SJCRH30 (cell line): ENCODE measurements at regions not wholly inside any gene's neighbourhood (a gene's known extent, or its start where the extent isn't known, plus 50 kb on each side); places are given as distances from the start of the nearest gene placed in this dataset.
"Not testable (repeated sequence)": the region's sequence is repeated elsewhere in the genome, so short reads cannot be mapped to it uniquely, and the experiment has no call there.

Experiments used
- DNase-seq, 2 experiments: peaks; one replicate each; pipeline ENCODE4 v3.0.0-alpha.2; 2015 to 2020
- H3K27ac ChIP-seq: fragments of 250-450 bp; sonication (Bioruptor Pico); 2 replicates; pipeline ENCODE4 v1.5.1; 2020; ENCODE audit warnings: mild to moderate bottlenecking, moderate library complexity
- H3K27me3 ChIP-seq: fragments of 250-450 bp; sonication (Bioruptor Pico); 2 replicates; pipeline ENCODE4 v1.5.1; 2020; ENCODE audit warnings: mild to moderate bottlenecking, moderate library complexity
- H3K36me3 ChIP-seq: fragments of 250-450 bp; sonication (Bioruptor Pico); 2 replicates; pipeline ENCODE4 v1.5.1; 2020; ENCODE audit warnings: mild to moderate bottlenecking, moderate library complexity
- H3K4me1 ChIP-seq: fragments of 250-450 bp; sonication (Bioruptor Pico); 2 replicates; pipeline ENCODE4 v1.5.1; 2020; ENCODE audit warnings: mild to moderate bottlenecking, moderate library complexity
- H3K4me3 ChIP-seq: fragments of 250-450 bp; sonication (Bioruptor Pico); 2 replicates; pipeline ENCODE4 v1.5.1; 2020; ENCODE audit warnings: mild to moderate bottlenecking, moderate library complexity
- H3K9me3 ChIP-seq: fragments of 250-450 bp; sonication (Bioruptor Pico); replicated peaks from 2 replicates; pipeline ENCODE4 v1.5.1; 2020; ENCODE audit warnings: mild to moderate bottlenecking, moderate library complexity

DNA sequence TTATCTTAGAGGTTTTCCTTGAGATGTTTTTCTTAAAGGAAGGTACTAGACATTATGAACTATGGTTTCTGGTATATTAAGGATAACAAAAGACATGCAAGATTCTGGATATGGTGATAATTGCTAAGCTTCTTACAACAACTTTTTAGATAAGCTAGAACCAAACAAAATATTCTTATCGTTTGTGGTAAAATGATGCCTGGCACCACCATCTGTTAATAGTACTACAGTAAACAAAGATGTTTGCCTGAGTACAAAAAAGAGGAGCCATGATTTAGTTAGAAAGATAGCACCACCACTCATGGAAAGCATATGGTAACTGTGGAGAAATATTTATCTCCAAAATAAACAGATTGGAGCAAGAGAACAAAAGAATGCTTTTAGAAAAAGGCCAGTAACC lies 747.3 kb downstream of the COL12A1 start:
- Histone ChIP-seq H3K4me3 (no peak overlapping the region), H3K4me1 (no peaks in the 10 kb centered on the region), H3K27ac (no peak overlapping the region), H3K27me3 (no peaks in the 10 kb centered on the region), H3K36me3 (no peaks in the 10 kb centered on the region), H3K9me3 (no peaks in the 10 kb centered on the region)
- no peak for DNase-seq

- Histone ChIP-seq H3K4me1 (no peaks in the 10 kb centered on the region), H3K4me3 (no peak overlapping the region)
- DNase-seq: no peak
Measured at GRCh38 chr6:74455786-74456185, 750.1 kb downstream of the COL12A1 start.

GRCh38 chr6:74451953-74452352 lies 753.9 kb downstream of the COL12A1 start:
- no peak overlapping the region for H3K4me3 ChIP-seq
- H3K27ac ChIP-seq: no peak overlapping the region
- H3K4me1 ChIP-seq: peaks cover 4% of the 10 kb centered on the region; the same call in 1 of the 2 replicates
- H3K36me3 ChIP-seq: no peaks in the 10 kb centered on the region
- H3K27me3 ChIP-seq: no peaks in the 10 kb centered on the region
- no peak for DNase-seq
- H3K9me3 ChIP-seq: no peaks in the 10 kb centered on the region

More at GRCh38 chr6:74455786-74456185, 750.1 kb downstream of the COL12A1 start:
- H3K27me3 ChIP-seq: no peaks in the 10 kb centered on the region
- H3K9me3 ChIP-seq: no peaks in the 10 kb centered on the region
- H3K36me3 ChIP-seq: no peaks in the 10 kb centered on the region
- H3K27ac ChIP-seq: no peak overlapping the region

- no peaks in the 10 kb centered on the region for H3K36me3 ChIP-seq
- no peak for DNase-seq
- peaks cover 8% of the 10 kb centered on the region; the same call in 1 of the 2 replicates for H3K4me1 ChIP-seq
- H3K9me3 ChIP-seq: no peaks in the 10 kb centered on the region
- H3K4me3 ChIP-seq: no peak overlapping the region
- no peaks in the 10 kb centered on the region for H3K27me3 ChIP-seq
- H3K27ac ChIP-seq: no peak overlapping the region
Measured at GRCh38 chr6:74448850-74449249, 752.8 kb downstream of the CD109 start.

GRCh38 chr6:74447013-74447412 lies 751.0 kb downstream of the CD109 start:
- Histone ChIP-seq H3K27ac (no peak overlapping the region), H3K36me3 (no peaks in the 10 kb centered on the region), H3K4me1 (peaks cover 8% of the 10 kb centered on the region; the same call in 1 of the 2 replicates), H3K4me3 (no peak overlapping the region), H3K27me3 (no peaks in the 10 kb centered on the region), H3K9me3 (no peaks in the 10 kb centered on the region)
- DNase-seq: no peak

DNA sequence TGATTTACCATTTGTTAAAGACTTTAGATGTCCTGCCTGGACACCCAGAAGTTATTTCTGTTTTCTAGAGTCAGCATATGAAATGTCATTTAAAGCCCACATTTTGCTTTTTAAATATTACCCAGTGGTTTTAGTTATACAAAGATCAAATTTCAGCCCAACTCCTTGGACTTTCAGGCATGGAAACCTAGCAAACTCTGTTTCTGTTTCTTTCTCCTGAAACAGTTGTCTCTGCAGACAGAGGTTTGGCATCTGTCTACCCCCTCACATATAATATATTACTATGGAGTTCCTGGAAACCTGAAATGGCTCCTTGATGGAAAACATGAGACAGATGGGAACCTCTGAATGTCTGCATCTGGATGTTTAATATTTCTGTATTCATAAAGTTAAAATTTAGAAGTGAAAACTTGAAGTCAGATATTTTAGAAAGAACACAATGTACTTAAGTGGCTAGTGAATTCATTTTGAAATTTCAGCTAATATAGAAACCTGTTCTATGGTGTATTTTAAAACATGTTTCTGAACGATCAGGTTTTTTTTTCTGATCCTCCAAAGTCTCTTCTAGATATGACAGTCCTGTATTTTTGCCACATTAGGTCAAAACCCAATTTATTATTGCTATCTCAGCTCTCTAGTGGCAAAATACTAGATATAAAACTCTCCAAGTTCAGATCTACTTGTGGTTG lies 743.3 kb downstream of the CD109 start:
- H3K4me1 ChIP-seq: peaks cover 3% of the 10 kb centered on the region; the same call in 1 of the 2 replicates
- no peak overlapping the region for H3K27ac ChIP-seq
- peaks cover 4% of the 10 kb centered on the region; the same call in 1 of the 2 replicates for H3K9me3 ChIP-seq
- H3K27me3 ChIP-seq: no peaks in the 10 kb centered on the region
- H3K36me3 ChIP-seq: no peaks in the 10 kb centered on the region
- H3K4me3 ChIP-seq: no peak overlapping the region
- peak in 1 of 2 experiments; percentile 33 for DNase-seq

GRCh38 chr6:74438395-74438794 lies 742.4 kb downstream of the CD109 start:
- not testable (repeated sequence) for H3K27ac ChIP-seq, H3K36me3 ChIP-seq, H3K9me3 ChIP-seq, DNase-seq, H3K27me3 ChIP-seq, H3K4me3 ChIP-seq, H3K4me1 ChIP-seq

DNA sequence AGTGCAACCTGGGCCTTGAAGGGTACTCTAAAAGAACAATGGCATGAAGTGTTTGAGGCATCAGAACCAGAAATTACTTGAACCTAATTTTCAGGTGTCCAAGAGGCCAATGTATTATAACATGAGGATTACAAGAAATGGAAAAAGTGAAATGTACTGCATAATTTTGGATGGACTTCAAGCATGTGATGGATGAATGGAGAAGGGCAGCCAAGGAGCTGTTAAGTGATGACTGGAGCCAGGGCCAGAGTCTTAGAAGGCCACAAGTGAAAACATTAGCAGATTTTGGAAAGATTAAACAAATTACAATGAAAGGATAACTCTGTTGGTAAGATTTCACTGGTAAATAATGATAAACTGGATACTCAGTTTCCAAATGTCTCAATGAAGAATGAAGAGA lies 738.2 kb downstream of the CD109 start:
- Histone ChIP-seq H3K27ac (no peak overlapping the region), H3K9me3 (peaks cover 4% of the 10 kb centered on the region; the same call in 1 of the 2 replicates), H3K27me3 (no peaks in the 10 kb centered on the region), H3K4me3 (no peak overlapping the region), H3K36me3 (no peaks in the 10 kb centered on the region), H3K4me1 (peaks cover 2% of the 10 kb centered on the region; the same call in 1 of the 2 replicates)
- DNase-seq: no peak

DNA sequence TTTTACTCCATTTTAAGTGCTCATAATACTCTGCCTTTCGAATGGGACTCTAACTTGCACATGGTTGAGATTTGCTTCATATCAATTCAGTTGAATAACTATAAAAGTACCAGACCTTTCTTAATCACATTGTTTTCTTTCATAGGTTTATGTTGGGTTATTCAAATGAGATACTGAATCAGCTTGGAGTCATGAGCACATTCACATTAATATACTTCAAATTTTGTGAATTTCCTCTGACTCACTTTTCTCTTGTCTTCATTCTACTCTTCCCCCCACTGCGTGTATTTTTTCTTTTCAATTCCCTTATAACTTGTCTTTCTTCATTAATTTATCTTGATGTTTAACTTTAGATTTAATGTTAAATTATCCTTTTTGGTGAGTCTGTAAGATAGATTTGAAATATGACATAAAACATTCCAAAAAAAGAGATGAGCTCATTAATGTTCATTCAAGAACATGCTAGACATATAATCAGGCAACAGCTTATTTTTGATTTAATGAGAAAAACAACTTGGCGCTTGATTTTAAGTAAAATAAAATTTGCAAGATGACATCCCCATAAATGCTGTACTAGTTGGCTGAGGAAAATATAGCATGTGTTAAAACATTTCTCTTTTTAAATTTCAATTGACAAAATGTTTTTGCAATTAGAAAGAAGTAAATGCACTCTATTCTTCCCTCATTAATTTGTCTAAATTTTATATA lies 736.0 kb downstream of the CD109 start:
- Histone ChIP-seq H3K9me3 (peaks cover 4% of the 10 kb centered on the region; the same call in 1 of the 2 replicates), H3K36me3 (no peaks in the 10 kb centered on the region), H3K4me3 (no peak overlapping the region), H3K4me1 (no peaks in the 10 kb centered on the region), H3K27me3 (no peaks in the 10 kb centered on the region), H3K27ac (no peak overlapping the region)
- no peak for DNase-seq

GRCh38 chr6:74420221-74420620 lies 724.2 kb downstream of the CD109 start:
- Histone ChIP-seq H3K27me3 (no peaks in the 10 kb centered on the region), H3K9me3 (peaks cover 3% of the 10 kb centered on the region; the same call in 1 of the 2 replicates), H3K27ac (no peak overlapping the region), H3K36me3 (no peaks in the 10 kb centered on the region), H3K4me1 (no peaks in the 10 kb centered on the region), H3K4me3 (no peak overlapping the region)
- no peak for DNase-seq

DNA sequence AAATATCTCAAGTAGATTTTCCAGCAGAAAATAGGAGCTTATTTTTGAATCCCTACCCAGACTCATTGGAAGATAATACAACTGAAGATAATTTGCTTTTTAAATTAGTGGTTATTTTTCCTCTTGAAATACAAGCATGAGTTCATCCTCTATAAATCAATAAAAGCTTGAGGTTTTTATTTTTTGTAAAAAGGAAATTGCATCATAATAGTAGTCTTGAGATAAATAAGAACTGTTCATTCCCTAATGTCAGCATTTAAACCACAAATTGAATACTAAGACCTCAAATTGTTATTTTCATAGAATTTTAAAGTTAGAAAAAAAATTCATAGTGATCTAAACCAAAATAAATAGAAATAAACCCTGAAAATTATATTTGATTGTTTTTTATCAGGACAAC lies 719.1 kb downstream of the CD109 start:
- no peaks in the 10 kb centered on the region for H3K36me3 ChIP-seq
- peaks cover 15% of the 10 kb centered on the region for H3K4me1 ChIP-seq
- no peaks in the 10 kb centered on the region; the same call in 1 of the 2 replicates for H3K9me3 ChIP-seq
- H3K4me3 ChIP-seq: no peak overlapping the region
- no peak for DNase-seq
- no peak overlapping the region for H3K27ac ChIP-seq
- no peaks in the 10 kb centered on the region for H3K27me3 ChIP-seq

GRCh38 chr6:74410630-74411029 lies 714.6 kb downstream of the CD109 start:
- Histone ChIP-seq H3K36me3 (no peaks in the 10 kb centered on the region), H3K27ac (peak overlapping the region; percentile 32), H3K9me3 (0 out of 2 replicates have a peak, but pooled peaks cover 2% of the 10 kb centered on the region), H3K4me3 (no peak overlapping the region), H3K27me3 (no peaks in the 10 kb centered on the region), H3K4me1 (peaks cover 26% of the 10 kb centered on the region)
- DNase-seq: peak; percentile 66 to 84

DNA sequence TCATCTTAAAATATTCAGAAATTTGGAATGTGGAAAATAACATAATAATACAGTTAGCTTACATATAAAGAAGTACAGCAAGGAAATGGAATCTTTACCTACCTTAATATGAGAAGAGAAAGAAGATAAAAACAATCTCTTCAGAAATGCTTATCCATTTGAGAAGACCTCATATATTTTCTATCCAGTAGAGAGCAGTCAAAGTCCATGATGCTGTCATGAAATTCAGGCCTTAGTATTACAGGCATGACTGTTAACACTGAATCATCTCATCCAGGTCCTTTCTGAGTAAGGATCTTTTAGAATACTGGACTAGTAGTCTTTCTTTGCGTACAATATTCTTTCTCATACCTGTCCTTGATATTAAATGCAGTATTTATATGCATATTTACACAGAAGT lies 713.4 kb downstream of the CD109 start:
- 0 out of 2 replicates have a peak, but pooled peaks cover 2% of the 10 kb centered on the region for H3K9me3 ChIP-seq
- H3K27ac ChIP-seq: no peak overlapping the region
- DNase-seq: peak; percentile 6 to 71
- H3K4me3 ChIP-seq: no peak overlapping the region
- H3K4me1 ChIP-seq: peaks cover 26% of the 10 kb centered on the region
- no peaks in the 10 kb centered on the region for H3K36me3 ChIP-seq
- no peaks in the 10 kb centered on the region for H3K27me3 ChIP-seq

- DNase-seq: peak in 1 of 2 experiments; percentile 44
- Histone ChIP-seq H3K4me3 (no peak overlapping the region), H3K4me1 (peaks cover 26% of the 10 kb centered on the region), H3K36me3 (no peaks in the 10 kb centered on the region), H3K27ac (no peak overlapping the region), H3K27me3 (no peaks in the 10 kb centered on the region), H3K9me3 (0 out of 2 replicates have a peak, but pooled peaks cover 2% of the 10 kb centered on the region)
Measured at GRCh38 chr6:74408844-74409243, 712.8 kb downstream of the CD109 start.

DNA sequence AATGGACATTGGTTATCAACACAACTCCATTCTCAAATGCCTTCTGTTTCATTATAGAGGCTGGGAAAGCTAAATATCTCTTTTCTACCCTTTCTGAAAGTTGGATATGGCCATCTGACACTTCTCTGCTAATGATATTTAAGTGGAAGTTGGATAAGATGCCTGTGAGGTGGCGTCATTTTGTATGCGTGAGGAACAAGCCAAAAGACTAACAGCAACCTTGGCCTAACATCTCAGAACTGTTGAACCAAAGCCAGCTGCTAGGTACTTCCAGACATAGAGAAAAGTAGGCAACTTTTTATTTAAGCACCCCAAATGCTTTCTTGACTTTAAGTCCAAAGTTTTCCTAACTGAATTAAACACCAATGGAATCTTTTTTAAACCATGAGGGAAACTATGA lies 708.4 kb downstream of the CD109 start:
- no peak for DNase-seq

More for the DNA sequence above, 708.4 kb downstream of the CD109 start:
- no peaks in the 10 kb centered on the region for H3K27me3 ChIP-seq
- H3K4me3 ChIP-seq: no peak overlapping the region
- peaks cover 10% of the 10 kb centered on the region for H3K4me1 ChIP-seq
- H3K36me3 ChIP-seq: no peaks in the 10 kb centered on the region
- H3K9me3 ChIP-seq: 0 out of 2 replicates have a peak, but pooled peaks cover 2% of the 10 kb centered on the region
- H3K27ac ChIP-seq: no peak overlapping the region
